B cell (primary cell): ENCODE measurements at regions not wholly inside any gene's neighbourhood (a gene's known extent, or its start where the extent isn't known, plus 50 kb on each side); places are given as distances from the start of the nearest gene placed in this dataset.

ENCODE experiments used
- ATAC-seq: fragments of 200-7000 bp; cut with Tn5 transposase; one replicate; pipeline ENCODE4 v1.10.0; 2021; ENCODE audit warnings: low read depth, mild to moderate bottlenecking, moderate number of reproducible peaks, moderate library complexity
- CTCF ChIA-PET: fragments of 350-600 bp; sonication (Branson Sonifier 250); formaldehyde crosslinking; loops from one replicate; lab custom pipeline; 2021; ENCODE audit warnings: antibody characterized with exemption, inconsistent platforms; lab: Charles Lee
- POLR2A ChIA-PET: fragments of 350-600 bp; sonication (Branson Sonifier 250); formaldehyde crosslinking; loops from one replicate; lab custom pipeline; 2021; ENCODE audit warnings: antibody characterized with exemption; lab: Charles Lee
- DNase-seq: peaks from one replicate; pipeline ENCODE4 v3.0.0; 2013
- H2AFZ ChIP-seq: 2 replicates; pipeline ENCODE4 v1.6.1; 2012; ENCODE audit warnings: mild to moderate bottlenecking, low read depth, low read length; ENCODE audit not compliant: insufficient read depth, poor library complexity, severe bottlenecking
- H3K27ac ChIP-seq, 2 donors: 1 replicate in 1 of 2; 2 replicates in 1 of 2; pipeline ENCODE4 v1.5.1; 2012 to 2013; ENCODE audit warnings: low read length in 2 of 2, mild to moderate bottlenecking in 2 of 2, moderate library complexity in 1 of 2
- H3K27me3 ChIP-seq, 4 experiments: fragments of 200-600 bp in 1 of 4; sonication (generic) in 1 of 4; replicated peaks in 1 of 4; 1 replicate in 2 of 4; 2 replicates in 2 of 4; pipeline versions ENCODE4 v1.6.1 to v1.7.0; 2013 to 2016; ENCODE audit warnings: low read length in 3 of 4, mild to moderate bottlenecking in 2 of 4, mixed read lengths in 1 of 4, moderate library complexity in 1 of 4; ENCODE audit not compliant: insufficient read depth in 4 of 4, control insufficient read depth in 3 of 4; ENCODE audit errors: control extremely low read depth in 1 of 4
- H3K36me3 ChIP-seq, 2 experiments: replicated peaks in 1 of 2; 1 replicate in 1 of 2; 2 replicates in 1 of 2; pipeline versions ENCODE4 v1.6.1 to v1.7.1; 2013; ENCODE audit warnings: low read length in 1 of 2; ENCODE audit not compliant: insufficient read depth in 2 of 2, control insufficient read depth in 1 of 2; ENCODE audit errors: control extremely low read depth in 1 of 2, extremely low read depth in 1 of 2
- H3K4me1 ChIP-seq, 2 donors: fragments of 200-600 bp in 1 of 2; sonication (generic) in 1 of 2; 1 replicate in 1 of 2; 2 replicates in 1 of 2; pipeline versions ENCODE4 v1.5.1 to v1.6.1; 2013 to 2017; ENCODE audit warnings: low read length in 2 of 2; ENCODE audit not compliant: control insufficient read depth in 2 of 2, insufficient read depth in 2 of 2
- H3K4me2 ChIP-seq: replicated peaks from 2 replicates; pipeline ENCODE3; 2012; ENCODE audit warnings: mild to moderate bottlenecking, low read depth, low read length; ENCODE audit not compliant: poor library complexity, severe bottlenecking
- H3K4me3 ChIP-seq, 5 experiments: fragments of 200-600 bp in 1 of 5; sonication (generic) in 1 of 5; 1 replicate in 3 of 5; 2 replicates in 2 of 5; pipeline versions ENCODE4 v1.5.1 to v1.7.0; 2011 to 2016; ENCODE audit warnings: low read length in 4 of 5, mild to moderate bottlenecking in 4 of 5, low read depth in 2 of 5, control low read depth in 1 of 5, moderate library complexity in 1 of 5; ENCODE audit not compliant: insufficient read depth in 1 of 5; ENCODE audit errors: control extremely low read depth in 1 of 5, extremely low read depth in 1 of 5
- H3K79me2 ChIP-seq: fragments of 200-600 bp; sonication (generic); one replicate; pipeline ENCODE4 v1.6.0; 2016; ENCODE audit warnings: low read length; ENCODE audit not compliant: control insufficient read depth, insufficient read depth
- H3K9ac ChIP-seq: fragments of 200-600 bp; sonication (generic); 2 replicates; pipeline ENCODE4 v1.6.1; 2017; ENCODE audit warnings: mild to moderate bottlenecking, low read length, moderate library complexity
- H3K9me3 ChIP-seq, 3 donors: one replicate each; pipeline versions ENCODE4 v1.6.1 to v1.7.1; 2013; ENCODE audit warnings: low read length in 2 of 3; ENCODE audit not compliant: control insufficient read depth in 2 of 3, insufficient read depth in 1 of 3; ENCODE audit errors: control extremely low read depth in 1 of 3
- H4K20me1 ChIP-seq: 2 replicates; pipeline ENCODE4 v1.6.0; 2012; ENCODE audit warnings: mild to moderate bottlenecking, low read length; ENCODE audit not compliant: insufficient read depth, control insufficient read depth, poor library complexity, severe bottlenecking
- H3K27ac Mint-ChIP-seq: one replicate; pipeline ENCODE4 v1.8.0; 2021; ENCODE audit warnings: mixed read lengths
- H3K27me3 Mint-ChIP-seq: one replicate; pipeline ENCODE4 v1.8.0; 2021; ENCODE audit warnings: mixed read lengths
- H3K4me1 Mint-ChIP-seq: one replicate; pipeline ENCODE4 v1.8.0; 2021; ENCODE audit warnings: mixed read lengths
- H3K4me3 Mint-ChIP-seq: one replicate; pipeline ENCODE4 v1.8.0; 2021; ENCODE audit warnings: mixed read lengths
- H3K9me3 Mint-ChIP-seq: one replicate; pipeline ENCODE4 v1.8.0; 2022; ENCODE audit warnings: mixed read lengths; ENCODE audit not compliant: insufficient read depth
- CTCF ChIP-seq: fragments of 200-600 bp; IDR thresholded peaks from one replicate; pipeline ENCODE4 v1.8.0; 2022; ENCODE audit warnings: antibody characterized with exemption, mild to moderate bottlenecking
- EZH2 ChIP-seq: IDR thresholded peaks from 2 replicates; pipeline ENCODE4 v1.6.1; 2012; ENCODE audit warnings: borderline replicate concordance, low read depth, mild to moderate bottlenecking, moderate library complexity, low read length; ENCODE audit not compliant: insufficient read depth, poor library complexity, severe bottlenecking
- WGBS: methylation state at CpG from one replicate; pipeline ENCODE4 v1.1.5; 2013; ENCODE audit warnings: missing lambda C conversion rate; ENCODE audit not compliant: insufficient coverage; 5-methylcytosine and 5-hydroxymethylcytosine counted together
- intact Hi-C: fragments of 100-400 bp; cut with micrococcal nuclease; formaldehyde crosslinking; loops from one replicate; pipeline ENCODE4 v1.10.0; 2022

- no peak overlapping the region for H3K4me3 ChIP-seq
- no peaks in the 10 kb centered on the region for H4K20me1 ChIP-seq
- H3K4me2 ChIP-seq = no peak overlapping the region
- CTCF ChIA-PET = no interaction called here
- no peaks in the 10 kb centered on the region for H3K9me3 ChIP-seq
- DNase-seq (no peak), ATAC-seq (no peak)
- H3K4me1 ChIP-seq = no peaks in the 10 kb centered on the region
- POLR2A ChIA-PET = no interaction called here
- no peaks in the 10 kb centered on the region for H3K4me1 Mint-ChIP-seq
- H3K27me3 Mint-ChIP-seq = no peaks in the 10 kb centered on the region
- H3K36me3 ChIP-seq = no peaks in the 10 kb centered on the region
- no peak overlapping the region for H3K9ac ChIP-seq
- H3K27ac ChIP-seq = no peak overlapping the region
- no peak overlapping the region for H3K4me3 Mint-ChIP-seq
- H3K9me3 Mint-ChIP-seq = peaks cover 2% of the 10 kb centered on the region
- H3K79me2 ChIP-seq = no peaks in the 10 kb centered on the region
- intact Hi-C loops = no loop called here
- H2AFZ ChIP-seq = no peak overlapping the region
- 80% methylated on average over 1 of the region's 2 CpGs for WGBS
- H3K27me3 ChIP-seq = no peaks in the 10 kb centered on the region
- no peak overlapping the region for H3K27ac Mint-ChIP-seq
- TF ChIP-seq EZH2 (no peak), CTCF (no peak)
Observed at GRCh38 chr18:991441-991840, 86.8 kb downstream of the ADCYAP1 start.

GRCh38 chr18:993560-993959 is 88.9 kb downstream of the ADCYAP1 start:
- H3K4me3 Mint-ChIP-seq = no peak overlapping the region
- Histone ChIP-seq H4K20me1 (no peaks in the 10 kb centered on the region), H3K9ac (no peak overlapping the region), H3K4me2 (no peak overlapping the region), H3K27me3 (no peaks in the 10 kb centered on the region), H3K4me1 (no peaks in the 10 kb centered on the region), H3K9me3 (no peaks in the 10 kb centered on the region), H2AFZ (no peak overlapping the region), H3K4me3 (no peak overlapping the region), H3K27ac (no peak overlapping the region), H3K79me2 (no peaks in the 10 kb centered on the region), H3K36me3 (no peaks in the 10 kb centered on the region)
- CTCF ChIA-PET = no interaction called here
- ATAC-seq (no peak), DNase-seq (no peak)
- H3K9me3 Mint-ChIP-seq = no peaks in the 10 kb centered on the region
- POLR2A ChIA-PET = no interaction called here
- no peaks in the 10 kb centered on the region for H3K27me3 Mint-ChIP-seq
- intact Hi-C loops = no loop called here
- TF ChIP-seq CTCF (no peak), EZH2 (no peak)
- H3K4me1 Mint-ChIP-seq = no peaks in the 10 kb centered on the region
- 83% methylated on average over 3 of the region's 3 CpGs for WGBS
- no peak overlapping the region for H3K27ac Mint-ChIP-seq
